ENCODE measurements at regions not wholly inside any gene's neighbourhood (a gene's known extent, or its start where the extent isn't known, plus 50 kb on each side); places are given as distances from the start of the nearest gene placed in this dataset.

- in situ Hi-C loops (cut with HindIII; ENCODE audit: low pct_unique_long_range_greater_than_20kb, low sequenced_read_pairs): no loop called here
- POLR2A ChIA-PET: interaction anchor here (0.6 kb wide), 1 partner anchor 8 kb away, joined by 3 read pairs; no protein-coding TSS in a partner anchor
- Histone ChIP-seq H3K36me3 (ENCODE audit: control insufficient read depth, insufficient read depth, low read length) (no peaks in the 10 kb centered on the region), H3K27ac (ENCODE audit: low read length) (no peak overlapping the region), H3K4me3 (ENCODE audit: low read depth in 2 of 2, low read length in 2 of 2) (no peak overlapping the region), H3K27me3 (ENCODE audit: control insufficient read depth, insufficient read depth, low read length) (no peaks in the 10 kb centered on the region), H3K4me1 (ENCODE audit: control insufficient read depth, insufficient read depth, low read length) (no peaks in the 10 kb centered on the region), H3K9me3 (ENCODE audit: control insufficient read depth, insufficient read depth, low read depth, low read length) (no peaks in the 10 kb centered on the region)
- CTCF ChIA-PET: no interaction called here
- no peak for DNase-seq (ENCODE audit: low read depth, low spot score)
- ATAC-seq: no peak
- no TSS peak for BruUV-seq (replicated peaks)
- intact Hi-C loops (cut with micrococcal nuclease; ENCODE audit: unreplicated experiment): no loop called here
- TF ChIP-seq CTCF (IDR thresholded peaks at IDR 0.05): no peak
These were observed 329.8 kb upstream of the FOXG1 start for GRCh38 chr14:28436821-28437220.

GRCh38 chr14:28461389-28461788 lies 305.2 kb upstream of the FOXG1 start:
- H3K4me1 ChIP-seq (ENCODE audit: control insufficient read depth, insufficient read depth, low read length): no peaks in the 10 kb centered on the region
- ATAC-seq: no peak
- POLR2A ChIA-PET: no interaction called here
- H3K27me3 ChIP-seq (ENCODE audit: control insufficient read depth, insufficient read depth, low read length): no peaks in the 10 kb centered on the region
- no peak for DNase-seq (ENCODE audit: low read depth, low spot score)
- no peak overlapping the region for H3K4me3 ChIP-seq (ENCODE audit: low read depth in 2 of 2, low read length in 2 of 2)
- H3K9me3 ChIP-seq (ENCODE audit: control insufficient read depth, insufficient read depth, low read depth, low read length): no peaks in the 10 kb centered on the region
- in situ Hi-C loops (cut with HindIII; ENCODE audit: low pct_unique_long_range_greater_than_20kb, low sequenced_read_pairs): no loop called here
- H3K27ac ChIP-seq (ENCODE audit: low read length): no peak overlapping the region
- CTCF ChIA-PET: no interaction called here
- intact Hi-C loops (cut with micrococcal nuclease; ENCODE audit: unreplicated experiment): no loop called here
- TF ChIP-seq REST (IDR thresholded peaks at IDR 0.05; ENCODE audit: insufficient read depth in 1 of 2, low read depth in 2 of 2, low read length in 1 of 2) (no peak), TCF7L2 (IDR thresholded peaks at IDR 0.05; ENCODE audit: low read depth, low read length) (no peak), POLR2AphosphoS5 (IDR thresholded peaks at IDR 0.05; ENCODE audit: low read depth, low read length) (no peak), SIN3A (IDR thresholded peaks at IDR 0.05; ENCODE audit: borderline replicate concordance, insufficient read depth, low read depth, low read length) (no peak), CTCF (IDR thresholded peaks at IDR 0.05) (no peak)
- H3K36me3 ChIP-seq (ENCODE audit: control insufficient read depth, insufficient read depth, low read length): no peaks in the 10 kb centered on the region
- no TSS peak for BruUV-seq (replicated peaks)

- Histone ChIP-seq H3K27me3 (ENCODE audit: control insufficient read depth, insufficient read depth, low read length) (no peaks in the 10 kb centered on the region), H3K27ac (ENCODE audit: low read length) (no peak overlapping the region), H3K4me1 (ENCODE audit: control insufficient read depth, insufficient read depth, low read length) (no peaks in the 10 kb centered on the region), H3K36me3 (ENCODE audit: control insufficient read depth, insufficient read depth, low read length) (no peaks in the 10 kb centered on the region), H3K9me3 (ENCODE audit: control insufficient read depth, insufficient read depth, low read depth, low read length) (no peaks in the 10 kb centered on the region; the same call in 1 of the 2 replicates), H3K4me3 (ENCODE audit: low read depth in 2 of 2, low read length in 2 of 2) (no peak overlapping the region)
- TF ChIP-seq REST (IDR thresholded peaks at IDR 0.05; ENCODE audit: insufficient read depth in 1 of 2, low read depth in 2 of 2, low read length in 1 of 2): no peak
- TF ChIP-seq TCF7L2 (IDR thresholded peaks at IDR 0.05; ENCODE audit: low read depth, low read length): no peak
- TF ChIP-seq CTCF (IDR thresholded peaks at IDR 0.05): no peak
- no peak for TF ChIP-seq POLR2AphosphoS5 (IDR thresholded peaks at IDR 0.05; ENCODE audit: low read depth, low read length)
- no peak for TF ChIP-seq SIN3A (IDR thresholded peaks at IDR 0.05; ENCODE audit: borderline replicate concordance, insufficient read depth, low read depth, low read length)
- no peak for DNase-seq (ENCODE audit: low read depth, low spot score)
- CTCF ChIA-PET: interaction anchor here (0.6 to 0.7 kb wide), 2 partner anchors 9 to 141 kb away, joined by 3 read pairs; no protein-coding TSS in a partner anchor
- intact Hi-C loops (cut with micrococcal nuclease; ENCODE audit: unreplicated experiment) (no loop called here), in situ Hi-C loops (cut with HindIII; ENCODE audit: low pct_unique_long_range_greater_than_20kb, low sequenced_read_pairs) (no loop called here)
- no peak for ATAC-seq
- BruUV-seq (replicated peaks): no TSS peak
- POLR2A ChIA-PET: no interaction called here
These were observed 299.0 kb upstream of the FOXG1 start for GRCh38 chr14:28467611-28468010.
